ENCODE measurements at regions not wholly inside any gene's neighbourhood (a gene's known extent, or its start where the extent isn't known, plus 50 kb on each side); places are given as distances from the start of the nearest gene placed in this dataset.

DNA sequence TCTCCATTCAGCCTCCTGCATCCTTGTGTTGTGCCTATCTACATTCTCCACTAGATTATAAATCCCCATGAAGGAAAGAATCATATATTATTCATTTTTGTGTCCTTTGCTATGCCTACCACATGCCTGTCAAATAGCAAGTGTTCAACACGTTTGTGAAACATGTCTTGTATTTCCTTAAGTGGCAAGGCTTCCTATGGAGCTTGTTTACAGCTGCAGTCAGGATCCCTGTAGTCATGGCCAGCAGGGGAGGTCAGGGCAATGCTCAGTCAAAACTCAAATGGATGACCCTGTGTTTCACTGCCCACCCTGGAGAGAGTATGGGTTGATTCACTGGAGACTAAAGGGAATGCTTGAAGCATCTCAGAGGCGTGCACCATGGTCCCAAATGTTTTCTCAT, 191.7 kb upstream of the ATP11B start:
- WGBS (ENCODE audit: insufficient coverage, insufficient read length) = no CpG with 5 or more reads among the region's 2 CpGs
- no peaks in the 10 kb centered on the region for H3K9me3 ChIP-seq (ENCODE audit: control insufficient read depth, insufficient read depth, low read length)
- H3K4me3 ChIP-seq (ENCODE audit: low read length) = no peak overlapping the region
- H3K27me3 ChIP-seq (ENCODE audit: control insufficient read depth, insufficient read depth, low read length) = no peaks in the 10 kb centered on the region
- no peaks in the 10 kb centered on the region for H3K36me3 ChIP-seq (ENCODE audit: control insufficient read depth, insufficient read depth, low read length)
- H3K4me1 ChIP-seq (ENCODE audit: control insufficient read depth, insufficient read depth, low read length) = no peaks in the 10 kb centered on the region
- H3K27ac ChIP-seq (ENCODE audit: low read length) = no peak overlapping the region
- no peak for DNase-seq (ENCODE audit: low read depth, low spot score)

DNA sequence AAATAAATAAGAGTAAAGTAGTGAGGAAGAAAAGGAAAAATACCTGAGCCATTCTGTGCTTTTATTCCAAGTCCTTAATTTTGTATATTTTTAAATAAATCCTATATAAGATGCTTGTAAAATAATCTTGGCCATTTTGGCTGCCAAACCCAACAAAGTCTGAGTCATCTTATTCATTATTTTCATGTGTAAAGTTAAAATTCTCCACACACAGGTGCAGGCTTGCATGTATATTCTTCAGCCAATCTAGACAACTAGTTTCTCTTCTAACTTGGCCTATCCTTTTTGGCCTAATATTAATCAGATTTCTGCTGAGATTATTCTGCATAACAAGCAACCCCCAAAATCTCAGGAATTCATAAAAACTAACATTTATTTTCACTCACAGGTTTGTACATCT, 189.8 kb upstream of the ATP11B start:
- no peak overlapping the region for H3K27ac ChIP-seq (ENCODE audit: low read length)
- no peaks in the 10 kb centered on the region for H3K4me1 ChIP-seq (ENCODE audit: control insufficient read depth, insufficient read depth, low read length)
- no peaks in the 10 kb centered on the region for H3K36me3 ChIP-seq (ENCODE audit: control insufficient read depth, insufficient read depth, low read length)
- H3K4me3 ChIP-seq (ENCODE audit: low read length) = no peak overlapping the region
- DNase-seq (ENCODE audit: low read depth, low spot score) = no peak
- H3K27me3 ChIP-seq (ENCODE audit: control insufficient read depth, insufficient read depth, low read length) = no peaks in the 10 kb centered on the region
- no peaks in the 10 kb centered on the region for H3K9me3 ChIP-seq (ENCODE audit: control insufficient read depth, insufficient read depth, low read length)

DNA sequence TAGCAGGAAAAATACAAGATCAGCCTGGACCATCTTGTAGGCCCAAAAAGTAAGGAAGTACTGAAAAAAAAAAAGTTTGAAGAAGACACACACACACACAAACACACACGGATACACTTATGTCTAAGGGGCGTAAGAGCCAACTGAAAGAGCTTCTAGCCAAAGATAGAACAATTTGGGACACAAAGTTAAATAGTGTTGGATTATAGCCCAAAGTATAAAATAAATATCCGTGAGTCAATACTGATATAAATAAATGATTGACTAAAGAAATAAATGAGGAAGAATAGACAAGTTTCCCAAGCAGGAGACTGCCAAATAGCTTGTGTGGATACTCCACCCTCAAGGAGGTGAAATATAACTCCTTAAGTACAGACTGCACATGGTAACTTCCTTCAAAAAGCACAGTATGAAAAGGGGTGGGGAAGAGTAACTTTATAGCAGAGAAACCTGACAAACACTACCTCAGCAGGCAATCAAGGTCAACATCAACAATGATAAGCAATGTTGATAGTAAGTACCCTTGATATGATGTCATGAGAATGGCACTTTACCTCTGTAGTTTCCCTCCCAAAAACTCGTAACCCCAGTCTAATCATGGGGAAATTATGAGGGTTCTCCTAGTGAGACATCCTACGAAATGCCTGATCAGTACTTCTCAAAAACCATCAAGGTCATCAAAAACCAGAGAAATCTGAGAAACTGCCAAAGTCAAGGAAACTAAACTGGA, 187.3 kb upstream of the ATP11B start:
- no CpG with 5 or more reads among the region's 5 CpGs for WGBS (ENCODE audit: insufficient coverage, insufficient read length)
- Histone ChIP-seq H3K27me3 (ENCODE audit: control insufficient read depth, insufficient read depth, low read length) (no peaks in the 10 kb centered on the region), H3K27ac (ENCODE audit: low read length) (no peak overlapping the region), H3K4me1 (ENCODE audit: control insufficient read depth, insufficient read depth, low read length) (no peaks in the 10 kb centered on the region), H3K36me3 (ENCODE audit: control insufficient read depth, insufficient read depth, low read length) (no peaks in the 10 kb centered on the region), H3K4me3 (ENCODE audit: low read length) (no peak overlapping the region), H3K9me3 (ENCODE audit: control insufficient read depth, insufficient read depth, low read length) (no peaks in the 10 kb centered on the region)
- no peak for DNase-seq (ENCODE audit: low read depth, low spot score)

DNA sequence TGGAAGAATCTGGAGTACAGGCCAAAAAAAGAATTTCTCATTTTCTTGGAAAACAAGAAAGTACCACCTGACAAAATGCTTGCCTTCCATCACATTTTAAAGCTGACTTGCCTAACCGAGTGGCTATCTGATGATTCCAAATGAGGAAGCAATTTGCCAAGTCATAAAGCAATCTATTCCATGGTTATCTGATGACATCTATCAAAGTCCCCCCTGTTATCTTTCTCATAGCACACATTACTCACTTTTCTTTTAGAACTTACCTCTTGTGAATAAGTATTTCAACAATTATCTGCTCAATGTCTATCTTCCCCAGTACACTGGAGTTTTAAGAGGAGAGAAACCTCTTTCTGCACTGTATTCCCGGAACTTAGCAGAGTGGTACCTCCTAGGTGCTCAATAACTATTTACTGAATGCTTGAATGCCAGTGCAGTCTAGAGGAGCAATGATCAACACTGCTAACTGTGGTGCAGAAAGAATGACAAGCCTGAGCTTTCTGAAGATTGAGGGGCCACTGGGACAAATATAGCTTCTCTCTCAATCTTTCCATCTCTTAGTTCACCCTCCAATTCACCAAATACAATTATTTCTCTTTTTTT, 186.3 kb upstream of the ATP11B start:
- no peak for DNase-seq (ENCODE audit: low read depth, low spot score)
- Histone ChIP-seq H3K27me3 (ENCODE audit: control insufficient read depth, insufficient read depth, low read length) (no peaks in the 10 kb centered on the region), H3K36me3 (ENCODE audit: control insufficient read depth, insufficient read depth, low read length) (no peaks in the 10 kb centered on the region), H3K4me1 (ENCODE audit: control insufficient read depth, insufficient read depth, low read length) (no peaks in the 10 kb centered on the region), H3K4me3 (ENCODE audit: low read length) (no peak overlapping the region), H3K27ac (ENCODE audit: low read length) (no peak overlapping the region), H3K9me3 (ENCODE audit: control insufficient read depth, insufficient read depth, low read length) (no peaks in the 10 kb centered on the region)
- WGBS (ENCODE audit: insufficient coverage, insufficient read length) = no CpG with 5 or more reads among the region's 2 CpGs

DNA sequence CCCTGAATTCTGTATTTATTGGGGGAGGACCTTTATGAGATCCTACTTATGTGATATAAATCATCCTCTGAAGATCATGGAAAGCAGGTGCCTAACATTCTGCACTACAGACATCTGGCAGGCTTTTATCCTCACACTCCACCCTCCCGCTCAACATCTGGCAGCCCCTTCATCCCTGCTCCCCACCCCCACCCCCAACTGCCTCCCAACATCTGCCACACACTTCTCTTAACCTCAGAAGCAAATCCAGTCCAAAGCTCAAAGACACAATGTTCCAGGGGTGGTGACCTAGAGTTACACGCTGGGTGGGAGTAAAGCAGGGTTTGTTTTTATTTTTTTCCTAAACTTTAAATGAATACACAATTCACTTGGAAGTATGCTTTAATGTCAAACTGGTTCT, 184.5 kb upstream of the ATP11B start:
- Histone ChIP-seq H3K27ac (ENCODE audit: low read length) (no peak overlapping the region), H3K27me3 (ENCODE audit: control insufficient read depth, insufficient read depth, low read length) (no peaks in the 10 kb centered on the region), H3K9me3 (ENCODE audit: control insufficient read depth, insufficient read depth, low read length) (no peaks in the 10 kb centered on the region)

DNA sequence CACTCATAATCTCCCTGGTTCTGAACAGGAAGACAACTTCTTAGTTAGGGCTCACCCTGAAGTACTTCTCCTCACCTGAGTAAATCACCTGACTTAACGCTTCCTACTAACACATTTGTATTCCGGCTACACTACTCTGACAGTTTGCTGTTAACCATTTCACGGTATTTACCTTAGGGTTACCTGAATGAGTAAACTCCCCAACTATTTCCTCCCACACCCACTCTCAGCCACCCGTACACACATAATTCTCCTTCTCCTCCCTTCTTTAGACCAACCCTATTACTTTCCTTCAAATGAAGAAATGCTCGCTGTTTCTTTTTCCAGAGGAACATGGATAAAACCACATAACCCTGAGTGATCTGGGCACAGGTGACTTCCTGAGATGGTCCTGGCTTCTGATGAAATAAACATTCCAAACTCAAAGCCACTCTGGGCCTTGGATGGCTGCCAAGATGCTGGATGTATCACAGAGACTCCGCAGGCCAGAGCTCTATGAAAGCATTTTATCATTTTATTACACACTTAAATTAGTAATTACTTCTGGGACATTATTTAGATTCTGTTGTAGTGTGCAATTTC, 183.6 kb upstream of the ATP11B start:
- DNase-seq (ENCODE audit: low read depth, low spot score) = no peak
- H3K4me3 ChIP-seq (ENCODE audit: low read length) = no peak overlapping the region
- 100% methylated on average over 1 of the region's 6 CpGs for WGBS (ENCODE audit: insufficient coverage, insufficient read length)
- no peak overlapping the region for H3K27ac ChIP-seq (ENCODE audit: low read length)
- H3K4me1 ChIP-seq (ENCODE audit: control insufficient read depth, insufficient read depth, low read length) = no peaks in the 10 kb centered on the region
- H3K27me3 ChIP-seq (ENCODE audit: control insufficient read depth, insufficient read depth, low read length) = no peaks in the 10 kb centered on the region
- no peaks in the 10 kb centered on the region for H3K9me3 ChIP-seq (ENCODE audit: control insufficient read depth, insufficient read depth, low read length)
- no peaks in the 10 kb centered on the region for H3K36me3 ChIP-seq (ENCODE audit: control insufficient read depth, insufficient read depth, low read length)

More for the DNA sequence above, 184.5 kb upstream of the ATP11B start:
- no peak for DNase-seq (ENCODE audit: low read depth, low spot score)
- H3K4me3 ChIP-seq (ENCODE audit: low read length) = no peak overlapping the region
- no CpG with 5 or more reads among the region's 2 CpGs for WGBS (ENCODE audit: insufficient coverage, insufficient read length)
- H3K4me1 ChIP-seq (ENCODE audit: control insufficient read depth, insufficient read depth, low read length) = no peaks in the 10 kb centered on the region
- H3K36me3 ChIP-seq (ENCODE audit: control insufficient read depth, insufficient read depth, low read length) = no peaks in the 10 kb centered on the region

DNA sequence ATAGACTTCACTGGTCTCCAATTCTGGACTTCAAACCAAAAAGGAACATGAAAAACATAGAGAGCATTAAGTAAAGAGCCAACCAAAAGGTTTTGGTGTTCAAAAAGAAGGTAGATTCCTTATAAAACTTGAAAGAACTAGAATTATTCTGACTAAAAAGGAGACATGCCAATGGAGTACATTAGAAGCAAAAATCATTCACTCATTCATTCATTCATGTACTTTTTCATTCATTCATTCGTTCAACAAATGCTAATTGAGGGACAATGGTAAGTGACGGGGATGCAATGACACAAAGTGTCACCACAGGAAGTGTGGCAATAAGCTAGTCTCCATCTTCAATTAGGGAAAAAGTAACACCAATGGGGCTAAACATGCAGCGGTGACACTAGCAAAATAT, 181.0 kb upstream of the ATP11B start:
- WGBS (ENCODE audit: insufficient coverage, insufficient read length) = no CpG with 5 or more reads among the region's 3 CpGs
- no peak overlapping the region for H3K4me3 ChIP-seq (ENCODE audit: low read length)
- no peaks in the 10 kb centered on the region for H3K4me1 ChIP-seq (ENCODE audit: control insufficient read depth, insufficient read depth, low read length)
- no peaks in the 10 kb centered on the region for H3K9me3 ChIP-seq (ENCODE audit: control insufficient read depth, insufficient read depth, low read length)
- no peak for DNase-seq (ENCODE audit: low read depth, low spot score)
- H3K36me3 ChIP-seq (ENCODE audit: control insufficient read depth, insufficient read depth, low read length) = no peaks in the 10 kb centered on the region
- H3K27ac ChIP-seq (ENCODE audit: low read length) = no peak overlapping the region
- H3K27me3 ChIP-seq (ENCODE audit: control insufficient read depth, insufficient read depth, low read length) = no peaks in the 10 kb centered on the region

DNA sequence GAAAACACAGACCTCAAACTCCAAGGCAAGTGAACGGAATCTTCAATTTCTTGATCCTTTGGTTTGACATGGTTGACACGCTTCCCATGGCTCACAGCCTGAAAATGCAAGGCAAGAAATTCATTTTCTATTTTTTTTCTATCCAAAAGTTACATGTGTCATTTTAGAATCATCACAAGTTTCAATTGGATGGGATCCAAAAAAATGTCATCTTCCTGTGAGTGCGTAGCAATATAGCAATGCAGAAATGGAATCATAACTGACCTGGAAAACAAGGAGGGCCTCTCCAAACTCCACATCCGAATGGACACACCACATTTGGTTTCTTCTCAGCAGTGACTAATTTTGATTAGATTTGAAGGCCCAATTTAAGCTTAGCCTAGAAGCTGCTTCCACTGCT, 175.8 kb upstream of the ATP11B start:
- H3K9me3 ChIP-seq (ENCODE audit: control insufficient read depth, insufficient read depth, low read length) = no peaks in the 10 kb centered on the region
- whole genome bisulfite sequencing (ENCODE audit: insufficient coverage, insufficient read length) = no CpG with 5 or more reads among the region's 4 CpGs
- DNase-seq (ENCODE audit: low read depth, low spot score) = no peak

DNA sequence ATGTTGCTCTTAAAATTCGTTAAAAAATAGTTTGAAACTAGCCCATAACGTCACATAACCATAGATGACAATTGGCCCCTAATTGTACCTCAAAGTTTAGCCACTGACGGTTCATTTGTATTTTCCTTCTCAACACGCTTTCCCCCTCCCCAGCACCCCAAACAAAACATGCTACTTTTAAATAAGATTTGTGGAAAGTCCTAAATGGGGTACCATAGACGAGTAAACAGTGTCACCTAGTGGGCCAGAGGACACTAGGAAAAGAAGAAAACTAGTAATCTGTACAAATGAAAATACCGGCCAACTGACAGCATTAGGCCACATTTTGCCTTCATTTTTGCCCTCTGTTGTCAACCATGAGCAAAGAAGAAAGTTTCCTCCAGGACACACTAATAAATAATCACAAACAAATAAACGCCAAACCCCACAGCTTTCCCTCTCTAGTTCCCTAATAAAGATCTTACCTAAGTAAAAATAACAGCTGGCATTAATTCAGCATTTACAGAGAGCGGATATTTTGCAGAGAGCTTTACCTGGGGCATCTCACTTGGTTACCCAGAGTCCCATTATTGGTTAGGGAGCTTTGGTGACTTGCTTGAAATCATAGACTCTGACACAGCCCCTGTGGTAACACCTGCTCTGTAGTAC, 175.1 kb upstream of the ATP11B start:
- Histone ChIP-seq H3K27me3 (ENCODE audit: control insufficient read depth, insufficient read depth, low read length) (no peaks in the 10 kb centered on the region), H3K36me3 (ENCODE audit: control insufficient read depth, insufficient read depth, low read length) (no peaks in the 10 kb centered on the region), H3K4me1 (ENCODE audit: control insufficient read depth, insufficient read depth, low read length) (no peaks in the 10 kb centered on the region), H3K27ac (ENCODE audit: low read length) (no peak overlapping the region), H3K9me3 (ENCODE audit: control insufficient read depth, insufficient read depth, low read length) (no peaks in the 10 kb centered on the region), H3K4me3 (ENCODE audit: low read length) (no peak overlapping the region)
- peak; percentile 18 for DNase-seq (ENCODE audit: low read depth, low spot score)
- 100% methylated on average over 1 of the region's 8 CpGs for WGBS (ENCODE audit: insufficient coverage, insufficient read length)

More for the DNA sequence above, 175.8 kb upstream of the ATP11B start:
- H3K36me3 ChIP-seq (ENCODE audit: control insufficient read depth, insufficient read depth, low read length) = no peaks in the 10 kb centered on the region
- H3K4me1 ChIP-seq (ENCODE audit: control insufficient read depth, insufficient read depth, low read length) = no peaks in the 10 kb centered on the region
- no peak overlapping the region for H3K4me3 ChIP-seq (ENCODE audit: low read length)
- no peaks in the 10 kb centered on the region for H3K27me3 ChIP-seq (ENCODE audit: control insufficient read depth, insufficient read depth, low read length)
- no peak overlapping the region for H3K27ac ChIP-seq (ENCODE audit: low read length)

DNA sequence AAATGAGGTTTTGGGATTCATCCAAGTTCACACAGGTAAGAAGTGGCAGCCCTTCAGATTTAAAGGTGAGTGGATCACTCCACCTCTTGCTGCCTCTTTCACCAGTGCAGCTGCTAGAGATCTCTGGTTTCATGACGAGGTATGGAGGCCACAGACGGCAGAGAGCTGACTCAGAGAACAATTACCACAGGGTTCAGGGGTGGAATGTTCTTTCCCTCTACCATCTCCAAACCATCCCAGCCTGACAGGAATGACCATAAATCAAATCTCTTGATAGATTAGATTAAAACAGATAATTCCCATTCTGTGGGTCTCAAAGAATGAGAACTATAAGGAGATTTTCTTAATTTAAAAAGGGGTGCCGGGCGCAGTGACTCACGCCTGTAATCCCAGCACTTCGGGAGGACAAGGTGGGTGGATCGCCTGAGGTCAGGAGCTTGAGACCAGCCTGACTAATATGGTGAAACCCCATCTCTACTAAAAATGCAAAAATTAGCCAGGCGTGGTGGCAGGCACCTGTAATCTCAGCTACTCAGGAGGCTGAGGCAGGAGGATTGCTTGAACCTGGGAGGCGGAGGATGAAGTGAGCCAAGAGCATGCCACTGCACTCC, 174.2 kb upstream of the ATP11B start:
- Histone ChIP-seq H3K9me3 (ENCODE audit: control insufficient read depth, insufficient read depth, low read length) (no peaks in the 10 kb centered on the region), H3K4me3 (ENCODE audit: low read length) (no peak overlapping the region), H3K27me3 (ENCODE audit: control insufficient read depth, insufficient read depth, low read length) (no peaks in the 10 kb centered on the region), H3K4me1 (ENCODE audit: control insufficient read depth, insufficient read depth, low read length) (no peaks in the 10 kb centered on the region), H3K36me3 (ENCODE audit: control insufficient read depth, insufficient read depth, low read length) (no peaks in the 10 kb centered on the region), H3K27ac (ENCODE audit: low read length) (no peak overlapping the region)
- no peak for DNase-seq (ENCODE audit: low read depth, low spot score)
- WGBS (ENCODE audit: insufficient coverage, insufficient read length) = no CpG with 5 or more reads among the region's 9 CpGs

Data from iPS DF 6.9 (cell line).